ENCODE measurements at regions not wholly inside any gene's neighbourhood (a gene's known extent, or its start where the extent isn't known, plus 50 kb on each side); places are given as distances from the start of the nearest gene placed in this dataset.

DNA sequence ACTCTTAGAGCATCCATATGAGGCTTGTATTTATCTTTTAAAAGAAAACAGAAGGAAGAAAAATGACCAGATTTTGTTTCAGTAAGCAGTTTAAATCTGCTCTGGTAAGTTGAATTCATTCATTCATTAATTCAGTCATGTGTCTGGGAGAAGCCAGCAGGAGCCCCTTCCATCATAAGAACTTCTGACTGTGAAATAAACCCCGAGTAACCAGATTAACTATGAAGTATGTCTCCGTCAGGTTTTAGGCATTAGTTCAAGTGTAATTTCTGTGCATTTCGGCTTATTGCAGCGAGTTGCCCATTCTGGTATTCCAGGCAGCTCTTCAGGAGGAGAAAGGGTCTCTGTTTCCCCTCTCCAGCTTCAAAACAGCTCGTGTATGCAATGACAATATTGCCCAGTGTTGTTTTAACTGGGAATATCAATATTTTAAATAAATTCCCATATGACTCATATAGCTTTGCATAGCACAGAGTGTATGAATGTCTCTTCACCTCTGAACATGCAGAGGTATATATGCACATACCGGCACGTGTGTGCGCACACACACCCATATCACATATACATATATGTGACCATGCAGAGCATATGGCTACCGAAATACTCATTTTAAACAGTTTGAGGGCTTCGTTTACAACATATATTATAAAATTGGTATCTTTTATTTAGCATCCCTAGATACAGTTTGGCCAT is 255.3 kb downstream of the BCOR start:
- Histone ChIP-seq H2BK20ac (ENCODE audit: low read depth, low read length) (no peak overlapping the region), H3K9me1 (ENCODE audit: insufficient read depth, low read length) (no peaks in the 10 kb centered on the region), H3K23ac (ENCODE audit: low read depth, low read length) (no peak overlapping the region), H3K14ac (replicated peaks; ENCODE audit: low read depth, low read length) (no peak overlapping the region), H3K4me1 (ENCODE audit: control insufficient read depth, insufficient read depth, low read length) (no peaks in the 10 kb centered on the region), H2AK5ac (ENCODE audit: low read depth, low read length) (no peak overlapping the region), H4K91ac (ENCODE audit: insufficient read depth, low read depth, low read length) (no peak overlapping the region), H2AFZ (replicated peaks; ENCODE audit: low read length, poor library complexity) (no peak overlapping the region), H3K18ac (ENCODE audit: low read depth, low read length) (no peak overlapping the region), H3K36me3 (ENCODE audit: control insufficient read depth, insufficient read depth, low read length) (no peaks in the 10 kb centered on the region), H3K27me3 (ENCODE audit: control insufficient read depth, insufficient read depth, low read length) (peaks cover 40% of the 10 kb centered on the region), H3K56ac (ENCODE audit: extremely low read depth, insufficient read depth, low read length) (no peak overlapping the region), H4K8ac (ENCODE audit: low read depth in 2 of 2, low read length in 2 of 2) (no peak overlapping the region), H2BK15ac (ENCODE audit: low read depth, low read length) (no peak overlapping the region), H3K4ac (ENCODE audit: low read depth, low read length) (no peak overlapping the region), H3K4me2 (ENCODE audit: low read depth, low read length) (no peak overlapping the region), H4K5ac (ENCODE audit: low read depth, low read length) (no peak overlapping the region), H3K27ac (ENCODE audit: insufficient read depth, low read length) (no peak overlapping the region), H2BK120ac (ENCODE audit: low read depth, low read length) (no peak overlapping the region), H3K79me1 (ENCODE audit: low read depth in 1 of 2, low read length in 2 of 2) (no peaks in the 10 kb centered on the region), H2AK9ac (replicated peaks; ENCODE audit: low read depth, low read length, poor library complexity) (no peak overlapping the region), H3K9me3 (ENCODE audit: control insufficient read depth, insufficient read depth, low read length) (no peaks in the 10 kb centered on the region), H3K4me3 (ENCODE audit: insufficient read depth, low read depth, low read length) (no peak overlapping the region), H3K9ac (ENCODE audit: low read depth, low read length) (no peak overlapping the region), H2BK5ac (ENCODE audit: low read depth, low read length, poor library complexity, severe bottlenecking) (no peak overlapping the region), H4K20me1 (ENCODE audit: insufficient read depth, low read length) (no peaks in the 10 kb centered on the region)
- intact Hi-C loops (cut with micrococcal nuclease): no loop called here
- no CpG with 5 or more reads among the region's 10 CpGs for WGBS, 2 experiments (ENCODE audit: extremely low coverage in 2 of 2, insufficient read length in 1 of 2)
- POLR2A ChIA-PET (ENCODE audit: unreplicated experiment): no interaction called here
- ATAC-seq (ENCODE audit: low read depth): no peak
- dilution Hi-C loops (cut with HindIII; ENCODE audit: low sequenced_read_pairs, unreplicated experiment): no loop called here
- CTCF ChIA-PET: interaction anchor here (0.5 kb wide), 1 partner anchor 1475 kb away, joined by 9 read pairs; no protein-coding TSS in a partner anchor
- no peak for DNase-seq
- no peak for TF ChIP-seq MAZ (IDR thresholded peaks at IDR 0.05; ENCODE audit: borderline replicate concordance, low read depth, low read length)
- TF ChIP-seq BHLHE40 (IDR thresholded peaks at IDR 0.05; ENCODE audit: low read depth, low read length): no peak
- TF ChIP-seq SMC3 (IDR thresholded peaks at IDR 0.05; ENCODE audit: low read depth, low read length): no peak
- TF ChIP-seq, protein P1, sequence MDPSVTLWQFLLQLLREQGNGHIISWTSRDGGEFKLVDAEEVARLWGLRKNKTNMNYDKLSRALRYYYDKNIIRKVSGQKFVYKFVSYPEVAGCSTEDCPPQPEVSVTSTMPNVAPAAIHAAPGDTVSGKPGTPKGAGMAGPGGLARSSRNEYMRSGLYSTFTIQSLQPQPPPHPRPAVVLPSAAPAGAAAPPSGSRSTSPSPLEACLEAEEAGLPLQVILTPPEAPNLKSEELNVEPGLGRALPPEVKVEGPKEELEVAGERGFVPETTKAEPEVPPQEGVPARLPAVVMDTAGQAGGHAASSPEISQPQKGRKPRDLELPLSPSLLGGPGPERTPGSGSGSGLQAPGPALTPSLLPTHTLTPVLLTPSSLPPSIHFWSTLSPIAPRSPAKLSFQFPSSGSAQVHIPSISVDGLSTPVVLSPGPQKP (IDR thresholded peaks at IDR 0.05; ENCODE audit: borderline replicate concordance, low read depth, low read length): no peak
- TF ChIP-seq RAD21 (IDR thresholded peaks at IDR 0.05; ENCODE audit: low read length): no peak
- no peak for TF ChIP-seq RCOR1 (IDR thresholded peaks at IDR 0.05; ENCODE audit: insufficient replicate concordance, low read length)
- no peak for TF ChIP-seq NFE2L2 (IDR thresholded peaks at IDR 0.05; ENCODE audit: low read depth, low read length)
- TF ChIP-seq RFX5 (IDR thresholded peaks at IDR 0.05; ENCODE audit: low read depth, low read length): no peak
- no peak for TF ChIP-seq POLR2A (IDR thresholded peaks at IDR 0.05; ENCODE audit: low read depth, low read length)
- no peak for TF ChIP-seq CHD1 (IDR thresholded peaks at IDR 0.05; ENCODE audit: low read depth, low read length)
- TF ChIP-seq, protein P2, sequence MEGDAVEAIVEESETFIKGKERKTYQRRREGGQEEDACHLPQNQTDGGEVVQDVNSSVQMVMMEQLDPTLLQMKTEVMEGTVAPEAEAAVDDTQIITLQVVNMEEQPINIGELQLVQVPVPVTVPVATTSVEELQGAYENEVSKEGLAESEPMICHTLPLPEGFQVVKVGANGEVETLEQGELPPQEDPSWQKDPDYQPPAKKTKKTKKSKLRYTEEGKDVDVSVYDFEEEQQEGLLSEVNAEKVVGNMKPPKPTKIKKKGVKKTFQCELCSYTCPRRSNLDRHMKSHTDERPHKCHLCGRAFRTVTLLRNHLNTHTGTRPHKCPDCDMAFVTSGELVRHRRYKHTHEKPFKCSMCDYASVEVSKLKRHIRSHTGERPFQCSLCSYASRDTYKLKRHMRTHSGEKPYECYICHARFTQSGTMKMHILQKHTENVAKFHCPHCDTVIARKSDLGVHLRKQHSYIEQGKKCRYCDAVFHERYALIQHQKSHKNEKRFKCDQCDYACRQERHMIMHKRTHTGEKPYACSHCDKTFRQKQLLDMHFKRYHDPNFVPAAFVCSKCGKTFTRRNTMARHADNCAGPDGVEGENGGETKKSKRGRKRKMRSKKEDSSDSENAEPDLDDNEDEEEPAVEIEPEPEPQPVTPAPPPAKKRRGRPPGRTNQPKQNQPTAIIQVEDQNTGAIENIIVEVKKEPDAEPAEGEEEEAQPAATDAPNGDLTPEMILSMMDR (conservative IDR thresholded peaks at IDR 0.05; ENCODE audit: low read depth, low read length): no peak
- TF ChIP-seq, protein P3, sequence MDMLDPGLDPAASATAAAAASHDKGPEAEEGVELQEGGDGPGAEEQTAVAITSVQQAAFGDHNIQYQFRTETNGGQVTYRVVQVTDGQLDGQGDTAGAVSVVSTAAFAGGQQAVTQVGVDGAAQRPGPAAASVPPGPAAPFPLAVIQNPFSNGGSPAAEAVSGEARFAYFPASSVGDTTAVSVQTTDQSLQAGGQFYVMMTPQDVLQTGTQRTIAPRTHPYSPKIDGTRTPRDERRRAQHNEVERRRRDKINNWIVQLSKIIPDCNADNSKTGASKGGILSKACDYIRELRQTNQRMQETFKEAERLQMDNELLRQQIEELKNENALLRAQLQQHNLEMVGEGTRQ (IDR thresholded peaks at IDR 0.05; ENCODE audit: low read depth, low read length): no peak
- TF ChIP-seq MAFK (IDR thresholded peaks at IDR 0.05; ENCODE audit: low read depth, low read length): no peak
- TF ChIP-seq MXI1 (IDR thresholded peaks at IDR 0.05; ENCODE audit: borderline replicate concordance, low read depth, low read length): no peak
- TF ChIP-seq FOS (IDR thresholded peaks at IDR 0.05; ENCODE audit: low read depth, low read length): no peak
- no peak for TF ChIP-seq CEBPB (IDR thresholded peaks at IDR 0.05; ENCODE audit: low read depth, low read length)
- in situ Hi-C loops (cut with MboI; ENCODE audit: low sequenced_read_pairs): no loop called here
- no TSS peak for BruUV-seq (replicated peaks)

All from IMR-90 (cell line).